ENCODE measurements at regions not wholly inside any gene's neighbourhood (a gene's known extent, or its start where the extent isn't known, plus 50 kb on each side); places are given as distances from the start of the nearest gene placed in this dataset.

GRCh38 chr13:65155861-65156260, 2074.3 kb downstream of the PCDH9 start:
- H3K27me3 ChIP-seq (ENCODE audit: insufficient read depth, low read length, poor library complexity): no peaks in the 10 kb centered on the region
- H3K4me1 ChIP-seq (ENCODE audit: control insufficient read depth, low read depth, low read length): no peaks in the 10 kb centered on the region
- H3K23ac ChIP-seq (ENCODE audit: low read length): no peak overlapping the region
- no peak for DNase-seq
- no peak overlapping the region for H2BK120ac ChIP-seq (ENCODE audit: low read depth, low read length)
- H3K9ac ChIP-seq (ENCODE audit: low read length): no peak overlapping the region
- no peak overlapping the region for H2BK5ac ChIP-seq (ENCODE audit: low read length)
- H4K8ac ChIP-seq (ENCODE audit: low read depth, low read length): no peak overlapping the region
- H2BK15ac ChIP-seq (replicated peaks; ENCODE audit: low read depth): no peak overlapping the region
- no peak overlapping the region for H3K18ac ChIP-seq (ENCODE audit: low read length)
- no peak overlapping the region for H2AK5ac ChIP-seq (ENCODE audit: low read length)
- H3K27ac ChIP-seq (ENCODE audit: low read depth, low read length): no peak overlapping the region
- no CpG with 5 or more reads among the region's 2 CpGs for WGBS (ENCODE audit: extremely low coverage, insufficient coverage, low lambda C conversion rate)
- no peak overlapping the region for H3K56ac ChIP-seq (ENCODE audit: low read length)
- no peaks in the 10 kb centered on the region for H3K79me1 ChIP-seq (ENCODE audit: low read length)
- no peak overlapping the region for H3K4ac ChIP-seq (ENCODE audit: low read depth, low read length)
- no peak overlapping the region for H3K4me2 ChIP-seq (ENCODE audit: low read length)
- H3K36me3 ChIP-seq (ENCODE audit: control insufficient read depth, insufficient read depth, low read length): no peaks in the 10 kb centered on the region
- H3K79me2 ChIP-seq (ENCODE audit: control insufficient read depth, insufficient read depth, low read length): no peaks in the 10 kb centered on the region
- no peak overlapping the region for H4K5ac ChIP-seq (ENCODE audit: low read length)
- H3K4me3 ChIP-seq (ENCODE audit: low read length): no peak overlapping the region

- Histone ChIP-seq H4K5ac (ENCODE audit: low read length) (no peak overlapping the region), H2BK15ac (replicated peaks; ENCODE audit: low read depth) (no peak overlapping the region), H3K36me3 (ENCODE audit: control insufficient read depth, insufficient read depth, low read length) (no peaks in the 10 kb centered on the region), H3K4me2 (ENCODE audit: low read length) (no peak overlapping the region), H2BK5ac (ENCODE audit: low read length) (no peak overlapping the region), H3K27me3 (ENCODE audit: insufficient read depth, low read length, poor library complexity) (no peaks in the 10 kb centered on the region), H3K18ac (ENCODE audit: low read length) (no peak overlapping the region), H4K8ac (ENCODE audit: low read depth, low read length) (no peak overlapping the region), H2AK5ac (ENCODE audit: low read length) (no peak overlapping the region), H3K23ac (ENCODE audit: low read length) (no peak overlapping the region), H2BK120ac (ENCODE audit: low read depth, low read length) (no peak overlapping the region), H3K79me1 (ENCODE audit: low read length) (no peaks in the 10 kb centered on the region), H3K56ac (ENCODE audit: low read length) (no peak overlapping the region), H3K4ac (ENCODE audit: low read depth, low read length) (no peak overlapping the region), H3K79me2 (ENCODE audit: control insufficient read depth, insufficient read depth, low read length) (no peaks in the 10 kb centered on the region), H3K4me1 (ENCODE audit: control insufficient read depth, low read depth, low read length) (no peaks in the 10 kb centered on the region), H3K9ac (ENCODE audit: low read length) (no peak overlapping the region), H3K27ac (ENCODE audit: low read depth, low read length) (no peak overlapping the region), H3K4me3 (ENCODE audit: low read length) (no peak overlapping the region)
- no peak for DNase-seq
- WGBS (ENCODE audit: extremely low coverage, insufficient coverage, low lambda C conversion rate): no CpG with 5 or more reads among the region's 5 CpGs
Measured at GRCh38 chr13:65154661-65155447, 2075.3 kb downstream of the PCDH9 start.

- Histone ChIP-seq H2AK5ac (ENCODE audit: low read length) (no peak overlapping the region), H3K36me3 (ENCODE audit: control insufficient read depth, insufficient read depth, low read length) (no peaks in the 10 kb centered on the region)
- no peak for DNase-seq
Measured at GRCh38 chr13:65149687-65150086, 2080.4 kb downstream of the PCDH9 start.

GRCh38 chr13:65143920-65144319, 2086.2 kb downstream of the PCDH9 start:
- H3K4me3 ChIP-seq (ENCODE audit: low read length): no peak overlapping the region
- H3K9ac ChIP-seq (ENCODE audit: low read length): no peak overlapping the region
- H3K4me2 ChIP-seq (ENCODE audit: low read length): no peak overlapping the region
- H4K8ac ChIP-seq (ENCODE audit: low read depth, low read length): no peak overlapping the region
- no peaks in the 10 kb centered on the region for H3K79me2 ChIP-seq (ENCODE audit: control insufficient read depth, insufficient read depth, low read length)
- no peak overlapping the region for H3K18ac ChIP-seq (ENCODE audit: low read length)
- no peaks in the 10 kb centered on the region for H3K79me1 ChIP-seq (ENCODE audit: low read length)
- no peak overlapping the region for H3K56ac ChIP-seq (ENCODE audit: low read length)
- no peaks in the 10 kb centered on the region for H3K36me3 ChIP-seq (ENCODE audit: control insufficient read depth, insufficient read depth, low read length)
- H3K27me3 ChIP-seq (ENCODE audit: insufficient read depth, low read length, poor library complexity): no peaks in the 10 kb centered on the region
- no peak overlapping the region for H3K23ac ChIP-seq (ENCODE audit: low read length)
- H3K4me1 ChIP-seq (ENCODE audit: control insufficient read depth, low read depth, low read length): no peaks in the 10 kb centered on the region
- no peak overlapping the region for H2AK5ac ChIP-seq (ENCODE audit: low read length)
- H3K27ac ChIP-seq (ENCODE audit: low read depth, low read length): no peak overlapping the region
- no peak for DNase-seq
- no peak overlapping the region for H3K4ac ChIP-seq (ENCODE audit: low read depth, low read length)
- no CpG with 5 or more reads among the region's 3 CpGs for WGBS (ENCODE audit: extremely low coverage, insufficient coverage, low lambda C conversion rate)
- no peak overlapping the region for H2BK120ac ChIP-seq (ENCODE audit: low read depth, low read length)
- H4K5ac ChIP-seq (ENCODE audit: low read length): no peak overlapping the region
- H2BK15ac ChIP-seq (replicated peaks; ENCODE audit: low read depth): no peak overlapping the region
- H2BK5ac ChIP-seq (ENCODE audit: low read length): no peak overlapping the region

More at GRCh38 chr13:65149687-65150086, 2080.4 kb downstream of the PCDH9 start:
- no peak overlapping the region for H3K27ac ChIP-seq (ENCODE audit: low read depth, low read length)
- no peak overlapping the region for H3K4ac ChIP-seq (ENCODE audit: low read depth, low read length)
- no peaks in the 10 kb centered on the region for H3K4me1 ChIP-seq (ENCODE audit: control insufficient read depth, low read depth, low read length)
- WGBS (ENCODE audit: extremely low coverage, insufficient coverage, low lambda C conversion rate): no CpG with 5 or more reads among the region's 37 CpGs
- no peaks in the 10 kb centered on the region for H3K79me2 ChIP-seq (ENCODE audit: control insufficient read depth, insufficient read depth, low read length)
- H3K23ac ChIP-seq (ENCODE audit: low read length): no peak overlapping the region
- no peak overlapping the region for H3K56ac ChIP-seq (ENCODE audit: low read length)
- H3K9ac ChIP-seq (ENCODE audit: low read length): no peak overlapping the region
- H3K4me3 ChIP-seq (ENCODE audit: low read length): no peak overlapping the region
- H3K18ac ChIP-seq (ENCODE audit: low read length): no peak overlapping the region
- no peak overlapping the region for H3K4me2 ChIP-seq (ENCODE audit: low read length)
- no peak overlapping the region for H2BK15ac ChIP-seq (replicated peaks; ENCODE audit: low read depth)
- no peaks in the 10 kb centered on the region for H3K27me3 ChIP-seq (ENCODE audit: insufficient read depth, low read length, poor library complexity)
- H3K79me1 ChIP-seq (ENCODE audit: low read length): no peaks in the 10 kb centered on the region
- no peak overlapping the region for H4K8ac ChIP-seq (ENCODE audit: low read depth, low read length)
- H2BK120ac ChIP-seq (ENCODE audit: low read depth, low read length): no peak overlapping the region
- H4K5ac ChIP-seq (ENCODE audit: low read length): no peak overlapping the region
- no peak overlapping the region for H2BK5ac ChIP-seq (ENCODE audit: low read length)

GRCh38 chr13:65133094-65133493, 2097.0 kb downstream of the PCDH9 start:
- no peak overlapping the region for H2BK5ac ChIP-seq (ENCODE audit: low read length)
- H2AK5ac ChIP-seq (ENCODE audit: low read length): no peak overlapping the region
- no peak overlapping the region for H4K5ac ChIP-seq (ENCODE audit: low read length)
- H4K8ac ChIP-seq (ENCODE audit: low read depth, low read length): no peak overlapping the region
- H2BK15ac ChIP-seq (replicated peaks; ENCODE audit: low read depth): no peak overlapping the region
- H3K23ac ChIP-seq (ENCODE audit: low read length): no peak overlapping the region
- no peaks in the 10 kb centered on the region for H3K36me3 ChIP-seq (ENCODE audit: control insufficient read depth, insufficient read depth, low read length)
- no peak overlapping the region for H3K27ac ChIP-seq (ENCODE audit: low read depth, low read length)
- no peaks in the 10 kb centered on the region for H3K79me1 ChIP-seq (ENCODE audit: low read length)
- H3K9ac ChIP-seq (ENCODE audit: low read length): no peak overlapping the region
- no peak overlapping the region for H3K4me2 ChIP-seq (ENCODE audit: low read length)
- no peak overlapping the region for H3K18ac ChIP-seq (ENCODE audit: low read length)
- no peak overlapping the region for H3K56ac ChIP-seq (ENCODE audit: low read length)
- no peaks in the 10 kb centered on the region for H3K27me3 ChIP-seq (ENCODE audit: insufficient read depth, low read length, poor library complexity)
- no CpG with 5 or more reads among the region's 7 CpGs for WGBS (ENCODE audit: extremely low coverage, insufficient coverage, low lambda C conversion rate)
- H3K79me2 ChIP-seq (ENCODE audit: control insufficient read depth, insufficient read depth, low read length): no peaks in the 10 kb centered on the region
- H3K4me3 ChIP-seq (ENCODE audit: low read length): no peak overlapping the region
- no peaks in the 10 kb centered on the region for H3K4me1 ChIP-seq (ENCODE audit: control insufficient read depth, low read depth, low read length)
- no peak overlapping the region for H2BK120ac ChIP-seq (ENCODE audit: low read depth, low read length)
- no peak overlapping the region for H3K4ac ChIP-seq (ENCODE audit: low read depth, low read length)
- peak; percentile 48 for DNase-seq

- Histone ChIP-seq H3K79me2 (ENCODE audit: control insufficient read depth, insufficient read depth, low read length) (no peaks in the 10 kb centered on the region), H3K9ac (ENCODE audit: low read length) (no peak overlapping the region), H3K27me3 (ENCODE audit: insufficient read depth, low read length, poor library complexity) (no peaks in the 10 kb centered on the region), H3K79me1 (ENCODE audit: low read length) (no peaks in the 10 kb centered on the region), H2AK5ac (ENCODE audit: low read length) (no peak overlapping the region), H2BK15ac (replicated peaks; ENCODE audit: low read depth) (no peak overlapping the region), H3K4me3 (ENCODE audit: low read length) (no peak overlapping the region), H3K4ac (ENCODE audit: low read depth, low read length) (no peak overlapping the region), H2BK5ac (ENCODE audit: low read length) (no peak overlapping the region), H4K5ac (ENCODE audit: low read length) (no peak overlapping the region), H4K8ac (ENCODE audit: low read depth, low read length) (no peak overlapping the region), H3K4me1 (ENCODE audit: control insufficient read depth, low read depth, low read length) (no peaks in the 10 kb centered on the region), H3K27ac (ENCODE audit: low read depth, low read length) (no peak overlapping the region), H3K18ac (ENCODE audit: low read length) (no peak overlapping the region), H3K4me2 (ENCODE audit: low read length) (no peak overlapping the region), H3K23ac (ENCODE audit: low read length) (no peak overlapping the region), H3K36me3 (ENCODE audit: control insufficient read depth, insufficient read depth, low read length) (no peaks in the 10 kb centered on the region), H2BK120ac (ENCODE audit: low read depth, low read length) (no peak overlapping the region), H3K56ac (ENCODE audit: low read length) (no peak overlapping the region)
- DNase-seq: no peak
- WGBS (ENCODE audit: extremely low coverage, insufficient coverage, low lambda C conversion rate): no CpG with 5 or more reads among the region's 1 CpG
Measured at GRCh38 chr13:65125236-65125635, 2104.9 kb downstream of the PCDH9 start.
